Immature natural killer cell (primary cell): ENCODE measurements at regions not wholly inside any gene's neighbourhood (a gene's known extent, or its start where the extent isn't known, plus 50 kb on each side); places are given as distances from the start of the nearest gene placed in this dataset.
"Not testable (repeated sequence)": the region's sequence is repeated elsewhere in the genome, so short reads cannot be mapped to it uniquely, and the experiment has no call there.

ENCODE experiments used
- DNase-seq, 3 donors: peaks; one replicate each; pipeline ENCODE4 v3.0.0; 2022; ENCODE audit warnings: mixed read lengths in 1 of 3
- H3K27ac Mint-ChIP-seq, 6 donors: one replicate each; pipeline ENCODE4 v1.8.0; 2020; ENCODE audit warnings: mixed read lengths in 6 of 6, mild to moderate bottlenecking in 5 of 6, inconsistent platforms in 4 of 6, moderate library complexity in 3 of 6
- H3K27me3 Mint-ChIP-seq, 3 donors: one replicate each; pipeline ENCODE4 v1.8.0; 2020 to 2021; ENCODE audit warnings: low read depth in 3 of 3, mild to moderate bottlenecking in 3 of 3, mixed read lengths in 3 of 3, moderate library complexity in 3 of 3, inconsistent platforms in 1 of 3
- H3K36me3 Mint-ChIP-seq, 3 donors: one replicate each; pipeline ENCODE4 v1.8.0; 2020; ENCODE audit warnings: mixed read lengths in 3 of 3, inconsistent platforms in 2 of 3, mild to moderate bottlenecking in 2 of 3
- H3K4me1 Mint-ChIP-seq, 2 donors: one replicate each; pipeline ENCODE4 v1.8.0; 2020; ENCODE audit warnings: inconsistent platforms in 2 of 2, mild to moderate bottlenecking in 2 of 2, mixed read lengths in 2 of 2, moderate library complexity in 1 of 2
- H3K4me3 Mint-ChIP-seq, 5 donors: one replicate each; pipeline ENCODE4 v1.8.0; 2020; ENCODE audit warnings: mild to moderate bottlenecking in 5 of 5, mixed read lengths in 5 of 5, inconsistent platforms in 3 of 5, moderate library complexity in 3 of 5
- H3K9me3 Mint-ChIP-seq, 6 donors: one replicate each; pipeline ENCODE4 v1.8.0; 2020; ENCODE audit warnings: mild to moderate bottlenecking in 6 of 6, mixed read lengths in 6 of 6, inconsistent platforms in 4 of 6, moderate library complexity in 3 of 6

- Mint-ChIP-seq H3K36me3 (no peaks in the 10 kb centered on the region), H3K27me3 (no peaks in the 10 kb centered on the region), H3K4me1 (no peaks in the 10 kb centered on the region), H3K4me3 (no peak overlapping the region), H3K27ac (no peak overlapping the region), H3K9me3 (peaks cover 0 to 4% (median 2%) of the 10 kb centered on the region in 6 donors)
- no peak for DNase-seq
These were observed 635.4 kb upstream of the NECTIN3 start for GRCh38 chr3:110436209-110436608.

- not testable (repeated sequence) for H3K4me1 Mint-ChIP-seq, H3K36me3 Mint-ChIP-seq, H3K27me3 Mint-ChIP-seq, H3K4me3 Mint-ChIP-seq, DNase-seq, H3K9me3 Mint-ChIP-seq, H3K27ac Mint-ChIP-seq
These were observed 631.5 kb upstream of the NECTIN3 start for GRCh38 chr3:110440066-110440653.

- no peak overlapping the region for H3K27ac Mint-ChIP-seq
- H3K9me3 Mint-ChIP-seq = peaks cover 0 to 17% (median 0%) of the 10 kb centered on the region in 6 donors
These were observed 617.5 kb upstream of the NECTIN3 start for GRCh38 chr3:110454066-110454465.

GRCh38 chr3:110456001-110456400 is 615.6 kb upstream of the NECTIN3 start:
- Mint-ChIP-seq H3K4me1 (no peaks in the 10 kb centered on the region), H3K27me3 (peaks cover 0 to 3% (median 0%) of the 10 kb centered on the region in 3 donors), H3K27ac (no peak overlapping the region), H3K36me3 (no peaks in the 10 kb centered on the region), H3K4me3 (no peak overlapping the region), H3K9me3 (peaks cover 0 to 17% (median 0%) of the 10 kb centered on the region in 6 donors)
- no peak for DNase-seq

More at GRCh38 chr3:110454066-110454465, 617.5 kb upstream of the NECTIN3 start:
- Mint-ChIP-seq H3K4me3 (no peak overlapping the region), H3K4me1 (no peaks in the 10 kb centered on the region), H3K27me3 (peaks cover 0 to 3% (median 0%) of the 10 kb centered on the region in 3 donors), H3K36me3 (no peaks in the 10 kb centered on the region)
- no peak for DNase-seq

GRCh38 chr3:110456438-110457138 is 615.0 kb upstream of the NECTIN3 start:
- Mint-ChIP-seq H3K36me3 (no peaks in the 10 kb centered on the region), H3K4me1 (no peaks in the 10 kb centered on the region), H3K27me3 (peaks cover 0 to 3% (median 0%) of the 10 kb centered on the region in 3 donors), H3K9me3 (peaks cover 0 to 16% (median 0%) of the 10 kb centered on the region in 6 donors), H3K27ac (no peak overlapping the region), H3K4me3 (no peak overlapping the region)
- no peak for DNase-seq

GRCh38 chr3:110457508-110457907 is 614.1 kb upstream of the NECTIN3 start:
- DNase-seq = no peak
- H3K36me3 Mint-ChIP-seq = no peaks in the 10 kb centered on the region
- H3K27me3 Mint-ChIP-seq = peaks cover 0 to 3% (median 0%) of the 10 kb centered on the region in 3 donors

GRCh38 chr3:110459021-110459420 is 612.6 kb upstream of the NECTIN3 start:
- H3K4me3 Mint-ChIP-seq = no peak overlapping the region
- no peaks in the 10 kb centered on the region for H3K4me1 Mint-ChIP-seq
- peaks cover 0 to 3% (median 0%) of the 10 kb centered on the region in 3 donors for H3K27me3 Mint-ChIP-seq
- no peak overlapping the region for H3K27ac Mint-ChIP-seq
- no peaks in the 10 kb centered on the region for H3K36me3 Mint-ChIP-seq
- H3K9me3 Mint-ChIP-seq = peaks cover 0 to 11% (median 0%) of the 10 kb centered on the region in 6 donors
- DNase-seq = no peak

More at GRCh38 chr3:110457508-110457907, 614.1 kb upstream of the NECTIN3 start:
- Mint-ChIP-seq H3K4me3 (no peak overlapping the region), H3K27ac (no peak overlapping the region), H3K4me1 (no peaks in the 10 kb centered on the region), H3K9me3 (peaks cover 0 to 14% (median 0%) of the 10 kb centered on the region in 6 donors)

GRCh38 chr3:110470310-110470709 is 601.3 kb upstream of the NECTIN3 start:
- no peak overlapping the region for H3K27ac Mint-ChIP-seq
- peaks cover 0 to 3% (median 1%) of the 10 kb centered on the region in 3 donors for H3K27me3 Mint-ChIP-seq
- no peaks in the 10 kb centered on the region for H3K4me1 Mint-ChIP-seq
- no peaks in the 10 kb centered on the region for H3K36me3 Mint-ChIP-seq
- H3K9me3 Mint-ChIP-seq = peaks cover 0 to 6% (median 2%) of the 10 kb centered on the region in 6 donors
- no peak overlapping the region for H3K4me3 Mint-ChIP-seq
- DNase-seq = no peak

- Mint-ChIP-seq H3K9me3 (peaks cover 0 to 6% (median 2%) of the 10 kb centered on the region in 6 donors), H3K36me3 (no peaks in the 10 kb centered on the region), H3K27ac (no peak overlapping the region), H3K27me3 (peaks cover 0 to 3% (median 1%) of the 10 kb centered on the region in 3 donors), H3K4me3 (no peak overlapping the region), H3K4me1 (no peaks in the 10 kb centered on the region)
- DNase-seq = no peak
These were observed 598.2 kb upstream of the NECTIN3 start for GRCh38 chr3:110473405-110473804.

GRCh38 chr3:110474397-110474796 is 597.2 kb upstream of the NECTIN3 start:
- no peak overlapping the region for H3K27ac Mint-ChIP-seq
- no peak for DNase-seq

GRCh38 chr3:110478377-110479054 is 593.1 kb upstream of the NECTIN3 start:
- peaks cover 0 to 3% (median 1%) of the 10 kb centered on the region in 3 donors for H3K27me3 Mint-ChIP-seq
- H3K4me3 Mint-ChIP-seq = no peak overlapping the region

More at GRCh38 chr3:110474397-110474796, 597.2 kb upstream of the NECTIN3 start:
- Mint-ChIP-seq H3K9me3 (peaks cover 0 to 6% (median 2%) of the 10 kb centered on the region in 6 donors), H3K36me3 (no peaks in the 10 kb centered on the region), H3K27me3 (peaks cover 0 to 3% (median 1%) of the 10 kb centered on the region in 3 donors), H3K4me1 (no peaks in the 10 kb centered on the region), H3K4me3 (no peak overlapping the region)

GRCh38 chr3:110479731-110480130 is 591.9 kb upstream of the NECTIN3 start:
- no peak overlapping the region for H3K4me3 Mint-ChIP-seq
- no peak overlapping the region for H3K27ac Mint-ChIP-seq

More at GRCh38 chr3:110478377-110479054, 593.1 kb upstream of the NECTIN3 start:
- DNase-seq = no peak
- Mint-ChIP-seq H3K36me3 (peaks cover 0 to 4% (median 3%) of the 10 kb centered on the region in 3 donors), H3K9me3 (peaks cover 0 to 18% (median 5%) of the 10 kb centered on the region in 6 donors), H3K4me1 (no peaks in the 10 kb centered on the region), H3K27ac (no peak overlapping the region)

GRCh38 chr3:110485389-110485788 is 586.2 kb upstream of the NECTIN3 start:
- Mint-ChIP-seq H3K4me3 (no peak overlapping the region), H3K27me3 (peaks cover 0 to 3% (median 0%) of the 10 kb centered on the region in 3 donors), H3K4me1 (no peaks in the 10 kb centered on the region), H3K9me3 (peaks cover 8 to 59% (median 14%) of the 10 kb centered on the region in 6 donors), H3K36me3 (peaks cover 0 to 3% (median 2%) of the 10 kb centered on the region in 3 donors), H3K27ac (no peak overlapping the region)
- no peak for DNase-seq

More at GRCh38 chr3:110479731-110480130, 591.9 kb upstream of the NECTIN3 start:
- peaks cover 0 to 16% (median 7%) of the 10 kb centered on the region in 6 donors for H3K9me3 Mint-ChIP-seq
- no peaks in the 10 kb centered on the region for H3K27me3 Mint-ChIP-seq
- peaks cover 0 to 4% (median 3%) of the 10 kb centered on the region in 3 donors for H3K36me3 Mint-ChIP-seq
- H3K4me1 Mint-ChIP-seq = no peaks in the 10 kb centered on the region
- no peak for DNase-seq

GRCh38 chr3:110487840-110488239 is 583.8 kb upstream of the NECTIN3 start:
- Mint-ChIP-seq H3K4me3 (no peak overlapping the region), H3K27me3 (peaks cover 0 to 3% (median 0%) of the 10 kb centered on the region in 3 donors), H3K27ac (no peak overlapping the region), H3K36me3 (no peaks in the 10 kb centered on the region), H3K9me3 (peaks cover 8 to 53% (median 15%) of the 10 kb centered on the region in 6 donors), H3K4me1 (no peaks in the 10 kb centered on the region)
- no peak for DNase-seq
